Calu3 (cell line): ENCODE measurements at regions not wholly inside any gene's neighbourhood (a gene's known extent, or its start where the extent isn't known, plus 50 kb on each side); places are given as distances from the start of the nearest gene placed in this dataset.

ENCODE experiments used
- BruUV-seq: library from RNA; stranded (reverse); fragments of 400-500 nt; replicated peaks from 2 replicates; lab custom pipeline; 2021; lab: Mats Ljungman, UMichigan
- CTCF ChIA-PET: fragments of 300-600 bp; sonication (Branson Sonifier 250); formaldehyde crosslinking; loops from one replicate; lab custom pipeline; 2022; ENCODE audit warnings: antibody characterized with exemption; lab: Charles Lee
- DNase-seq: peaks from one replicate; pipeline ENCODE4 v3.0.0; 2022
- H3K27ac Mint-ChIP-seq: one replicate; pipeline ENCODE4 v1.8.0; 2022; ENCODE audit warnings: mixed read lengths; ENCODE audit not compliant: unreplicated experiment
- H3K27me3 Mint-ChIP-seq: one replicate; pipeline ENCODE4 v1.8.0; 2022; ENCODE audit warnings: mixed read lengths; ENCODE audit not compliant: unreplicated experiment
- H3K36me3 Mint-ChIP-seq: one replicate; pipeline ENCODE4 v1.8.0; 2022; ENCODE audit warnings: mild to moderate bottlenecking, moderate library complexity, mixed read lengths; ENCODE audit not compliant: insufficient read depth, unreplicated experiment
- H3K4me1 Mint-ChIP-seq: one replicate; pipeline ENCODE4 v1.8.0; 2022; ENCODE audit warnings: mild to moderate bottlenecking, low read depth, mixed read lengths; ENCODE audit not compliant: unreplicated experiment
- H3K4me3 Mint-ChIP-seq: one replicate; pipeline ENCODE4 v1.8.0; 2022; ENCODE audit warnings: mild to moderate bottlenecking, low read depth, moderate library complexity, mixed read lengths; ENCODE audit not compliant: unreplicated experiment
- H3K9me3 Mint-ChIP-seq: one replicate; pipeline ENCODE4 v1.8.0; 2022; ENCODE audit warnings: low read depth, mixed read lengths; ENCODE audit not compliant: unreplicated experiment
- CTCF ChIP-seq: fragments of 200-600 bp; IDR thresholded peaks from one replicate; pipeline ENCODE4 v1.8.0; 2022; ENCODE audit warnings: antibody characterized with exemption; ENCODE audit not compliant: unreplicated experiment
- intact Hi-C: fragments of 100-400 bp; cut with micrococcal nuclease; formaldehyde crosslinking; loops from one replicate; pipeline ENCODE4 v1.10.0; 2022; ENCODE audit not compliant: unreplicated experiment

DNA sequence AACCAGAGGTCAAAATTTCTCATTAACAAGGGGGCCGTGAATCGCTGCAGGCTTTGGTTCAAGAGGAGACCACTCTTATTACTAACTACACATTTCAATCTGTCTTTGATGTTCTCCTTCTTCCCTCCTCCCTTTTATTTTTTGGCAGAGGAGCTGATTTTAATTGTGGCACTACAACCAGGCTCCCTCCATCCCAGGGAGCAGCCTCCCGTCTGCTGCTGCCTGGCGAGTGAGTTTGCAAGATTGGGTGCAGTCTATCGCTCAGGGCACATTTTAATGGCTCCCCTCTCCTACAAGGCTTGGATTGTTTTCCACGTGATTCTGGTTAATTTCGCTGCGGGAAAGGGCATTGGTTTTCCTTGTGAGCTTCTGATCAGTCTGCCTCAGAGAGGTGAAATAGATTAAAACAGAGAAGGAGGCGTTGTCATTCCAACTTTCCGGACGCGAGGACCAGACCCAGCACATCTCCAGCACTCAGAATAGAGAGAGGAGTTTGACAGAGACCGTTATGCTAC is 81.4 kb downstream of the KCTD15 start:
- DNase-seq, result no peak
- TF ChIP-seq CTCF, result no peak
- H3K27ac Mint-ChIP-seq, result no peak overlapping the region
- H3K4me3 Mint-ChIP-seq, result no peak overlapping the region
- intact Hi-C loops, result no loop called here
- CTCF ChIA-PET, result interaction anchor here (0.6 kb wide), 1 partner anchor 9 kb away, joined by 3 read pairs; no protein-coding TSS in a partner anchor
- no peaks in the 10 kb centered on the region for H3K36me3 Mint-ChIP-seq
- peaks cover 52% of the 10 kb centered on the region for H3K27me3 Mint-ChIP-seq
- no peaks in the 10 kb centered on the region for H3K4me1 Mint-ChIP-seq
- no peaks in the 10 kb centered on the region for H3K9me3 Mint-ChIP-seq
- BruUV-seq, result no TSS peak

GRCh38 chr19:33878910-33879810 is 82.5 kb downstream of the KCTD15 start:
- intact Hi-C loops, result no loop called here
- no TSS peak for BruUV-seq
- TF ChIP-seq CTCF, result no peak
- no peak overlapping the region for H3K4me3 Mint-ChIP-seq
- peaks cover 2% of the 10 kb centered on the region for H3K4me1 Mint-ChIP-seq
- CTCF ChIA-PET, result no interaction called here
- peaks cover 46% of the 10 kb centered on the region for H3K27me3 Mint-ChIP-seq
- H3K36me3 Mint-ChIP-seq, result no peaks in the 10 kb centered on the region
- no peak overlapping the region for H3K27ac Mint-ChIP-seq
- DNase-seq, result no peak
- H3K9me3 Mint-ChIP-seq, result no peaks in the 10 kb centered on the region

- CTCF ChIA-PET, result no interaction called here
- Mint-ChIP-seq H3K4me1 (peaks cover 9% of the 10 kb centered on the region), H3K27ac (no peak overlapping the region), H3K27me3 (peaks cover 50% of the 10 kb centered on the region), H3K4me3 (no peak overlapping the region), H3K36me3 (no peaks in the 10 kb centered on the region), H3K9me3 (no peaks in the 10 kb centered on the region)
- no peak for TF ChIP-seq CTCF
- intact Hi-C loops, result no loop called here
- DNase-seq, result no peak
- no TSS peak for BruUV-seq
Observed at GRCh38 chr19:33879818-33880575, 83.3 kb downstream of the KCTD15 start.

GRCh38 chr19:33883859-33884519 is 87.3 kb downstream of the KCTD15 start:
- intact Hi-C loops, result no loop called here
- H3K27ac Mint-ChIP-seq, result no peak overlapping the region
- H3K36me3 Mint-ChIP-seq, result no peaks in the 10 kb centered on the region
- TF ChIP-seq CTCF, result no peak
- CTCF ChIA-PET, result interaction anchor here (0.5 kb wide), 1 partner anchor 191 kb away, joined by 5 read pairs; no protein-coding TSS in a partner anchor
- peaks cover 9% of the 10 kb centered on the region for H3K4me1 Mint-ChIP-seq
- no peak overlapping the region for H3K4me3 Mint-ChIP-seq
- H3K27me3 Mint-ChIP-seq, result peaks cover 41% of the 10 kb centered on the region
- no peak for DNase-seq
- no peaks in the 10 kb centered on the region for H3K9me3 Mint-ChIP-seq
- BruUV-seq, result no TSS peak
